ENCODE measurements at regions not wholly inside any gene's neighbourhood (a gene's known extent, or its start where the extent isn't known, plus 50 kb on each side); places are given as distances from the start of the nearest gene placed in this dataset.

- TF ChIP-seq CTCF (IDR thresholded peaks at IDR 0.05) (no peak), POLR2A (IDR thresholded peaks at IDR 0.05) (no peak)
Observed at GRCh38 chr13:22320991-22321390, 650.1 kb downstream of the FGF9 start.

All from lower leg skin (tissue), 3 donors.